G401 (cell line): ENCODE measurements at regions not wholly inside any gene's neighbourhood (a gene's known extent, or its start where the extent isn't known, plus 50 kb on each side); places are given as distances from the start of the nearest gene placed in this dataset.

Source experiments
- DNase-seq: peaks from one replicate; pipeline ENCODE4 v3.0.0-alpha.2; 2015; ENCODE audit warnings: low spot score
- in situ Hi-C: cut with HindIII; loops from 2 replicates; pipeline ENCODE4 v1.10.0; 2016; ENCODE audit warnings: low sequenced_read_pairs, mixed read lengths

DNA sequence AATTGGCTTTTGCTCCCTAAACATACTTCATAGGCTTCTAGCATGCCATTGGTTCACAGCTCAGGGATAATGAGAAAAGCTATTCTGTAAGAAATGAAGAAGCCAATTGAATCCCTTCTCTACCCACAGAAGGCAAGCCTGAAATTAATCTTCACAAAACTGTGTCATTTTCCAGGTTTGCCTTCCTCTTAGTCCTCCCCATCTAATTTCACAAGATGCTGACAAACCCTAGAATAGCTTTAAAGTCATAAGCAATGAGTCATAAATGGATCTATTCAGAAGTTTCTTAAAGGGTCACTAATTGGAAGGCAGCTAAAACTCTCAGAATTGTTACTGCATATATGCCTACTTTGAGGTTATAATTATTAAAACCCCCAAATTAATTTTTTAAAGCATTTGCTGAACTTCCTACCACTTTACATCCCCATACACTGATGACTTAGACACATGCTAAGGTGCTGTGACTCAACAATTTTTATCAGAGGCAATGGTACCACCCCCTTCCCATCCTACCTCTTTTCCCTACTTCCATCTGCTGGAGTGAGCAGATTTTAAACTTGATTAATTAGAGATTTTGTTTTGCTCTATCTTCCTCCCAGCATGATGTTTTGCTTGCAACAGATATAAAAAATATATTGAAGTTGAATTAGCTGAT lies 51.3 kb upstream of the NABP1 start:
- no peak for DNase-seq
- in situ Hi-C loops, result no loop called here

DNA sequence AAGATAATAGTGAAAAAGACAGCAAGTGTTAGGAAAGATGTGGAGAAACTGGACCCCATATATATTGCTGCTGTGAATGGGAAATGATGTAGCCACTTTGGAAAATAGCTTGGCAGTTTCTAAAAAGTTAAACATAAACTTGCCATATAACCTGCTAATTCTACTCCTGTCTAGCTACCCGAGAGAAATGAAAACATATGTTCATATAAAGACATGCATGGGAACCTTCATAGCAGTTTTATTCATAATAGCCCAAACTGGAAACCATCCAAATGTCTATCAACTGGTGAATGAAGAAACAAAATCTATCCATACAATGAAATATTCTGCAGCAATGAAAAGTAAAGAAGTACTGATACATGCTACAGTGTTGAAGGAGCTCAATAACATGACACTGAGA lies 50.4 kb upstream of the NABP1 start:
- in situ Hi-C loops, result no loop called here
- no peak for DNase-seq
